Uterus (tissue), 2 donors: ENCODE measurements at regions not wholly inside any gene's neighbourhood (a gene's known extent, or its start where the extent isn't known, plus 50 kb on each side); places are given as distances from the start of the nearest gene placed in this dataset.

ENCODE experiments used
- POLR2A ChIP-seq, 2 donors: fragments of 450-650 bp; IDR thresholded peaks; one replicate each; pipeline ENCODE4 v1.6.1; 2016; ENCODE audit warnings: antibody characterized with exemption in 2 of 2, mild to moderate bottlenecking in 1 of 2, moderate library complexity in 1 of 2
- TF ChIP-seq, protein P1 (sequence below), 4 experiments: fragments of 200-600 bp in 2 of 4; fragments of 450-650 bp in 2 of 4; sonication (generic) in 2 of 4; IDR thresholded peaks; one replicate each; pipeline ENCODE4 v1.5.1; 2016 to 2019; ENCODE audit warnings: antibody characterized with exemption in 4 of 4, mild to moderate bottlenecking in 2 of 4, moderate library complexity in 1 of 4

DNA sequence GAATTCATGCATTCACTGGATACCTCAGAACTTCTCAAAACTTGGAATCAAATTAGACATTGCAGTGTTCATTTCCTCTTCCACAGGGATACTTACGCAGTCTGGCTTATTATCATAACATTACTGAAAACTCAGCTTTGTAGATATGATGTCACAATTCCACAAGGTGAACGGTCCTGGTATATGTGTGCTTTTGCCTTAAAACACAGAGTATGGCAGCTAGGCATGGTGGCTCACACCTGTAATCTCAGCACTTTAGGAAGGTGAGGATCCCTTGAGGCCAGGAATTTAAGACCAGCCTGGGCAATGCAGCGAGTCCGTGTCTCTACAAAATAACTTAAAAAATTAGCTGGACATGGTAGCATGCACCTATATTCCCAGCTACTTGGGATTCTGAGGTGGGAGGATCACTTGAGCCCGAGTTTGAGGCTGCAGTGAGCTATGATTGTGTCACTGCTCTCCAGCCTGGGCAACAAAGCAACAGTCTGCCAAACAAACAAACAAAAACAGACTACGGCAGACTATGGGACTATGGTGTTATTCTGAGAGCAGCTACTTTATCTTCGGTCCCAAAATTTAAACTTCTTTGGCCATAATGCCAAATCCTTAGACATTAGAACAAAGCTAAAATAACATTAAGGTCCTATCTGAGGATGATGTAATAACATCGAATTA, 1191.9 kb upstream of the SLC39A10 start:
- TF ChIP-seq, protein P1, sequence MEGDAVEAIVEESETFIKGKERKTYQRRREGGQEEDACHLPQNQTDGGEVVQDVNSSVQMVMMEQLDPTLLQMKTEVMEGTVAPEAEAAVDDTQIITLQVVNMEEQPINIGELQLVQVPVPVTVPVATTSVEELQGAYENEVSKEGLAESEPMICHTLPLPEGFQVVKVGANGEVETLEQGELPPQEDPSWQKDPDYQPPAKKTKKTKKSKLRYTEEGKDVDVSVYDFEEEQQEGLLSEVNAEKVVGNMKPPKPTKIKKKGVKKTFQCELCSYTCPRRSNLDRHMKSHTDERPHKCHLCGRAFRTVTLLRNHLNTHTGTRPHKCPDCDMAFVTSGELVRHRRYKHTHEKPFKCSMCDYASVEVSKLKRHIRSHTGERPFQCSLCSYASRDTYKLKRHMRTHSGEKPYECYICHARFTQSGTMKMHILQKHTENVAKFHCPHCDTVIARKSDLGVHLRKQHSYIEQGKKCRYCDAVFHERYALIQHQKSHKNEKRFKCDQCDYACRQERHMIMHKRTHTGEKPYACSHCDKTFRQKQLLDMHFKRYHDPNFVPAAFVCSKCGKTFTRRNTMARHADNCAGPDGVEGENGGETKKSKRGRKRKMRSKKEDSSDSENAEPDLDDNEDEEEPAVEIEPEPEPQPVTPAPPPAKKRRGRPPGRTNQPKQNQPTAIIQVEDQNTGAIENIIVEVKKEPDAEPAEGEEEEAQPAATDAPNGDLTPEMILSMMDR (IDR thresholded peaks at IDR 0.05), result no peak
- TF ChIP-seq POLR2A (IDR thresholded peaks at IDR 0.05), result no peak
